ENCODE measurements at regions not wholly inside any gene's neighbourhood (a gene's known extent, or its start where the extent isn't known, plus 50 kb on each side); places are given as distances from the start of the nearest gene placed in this dataset.

- TF ChIP-seq, protein P1, sequence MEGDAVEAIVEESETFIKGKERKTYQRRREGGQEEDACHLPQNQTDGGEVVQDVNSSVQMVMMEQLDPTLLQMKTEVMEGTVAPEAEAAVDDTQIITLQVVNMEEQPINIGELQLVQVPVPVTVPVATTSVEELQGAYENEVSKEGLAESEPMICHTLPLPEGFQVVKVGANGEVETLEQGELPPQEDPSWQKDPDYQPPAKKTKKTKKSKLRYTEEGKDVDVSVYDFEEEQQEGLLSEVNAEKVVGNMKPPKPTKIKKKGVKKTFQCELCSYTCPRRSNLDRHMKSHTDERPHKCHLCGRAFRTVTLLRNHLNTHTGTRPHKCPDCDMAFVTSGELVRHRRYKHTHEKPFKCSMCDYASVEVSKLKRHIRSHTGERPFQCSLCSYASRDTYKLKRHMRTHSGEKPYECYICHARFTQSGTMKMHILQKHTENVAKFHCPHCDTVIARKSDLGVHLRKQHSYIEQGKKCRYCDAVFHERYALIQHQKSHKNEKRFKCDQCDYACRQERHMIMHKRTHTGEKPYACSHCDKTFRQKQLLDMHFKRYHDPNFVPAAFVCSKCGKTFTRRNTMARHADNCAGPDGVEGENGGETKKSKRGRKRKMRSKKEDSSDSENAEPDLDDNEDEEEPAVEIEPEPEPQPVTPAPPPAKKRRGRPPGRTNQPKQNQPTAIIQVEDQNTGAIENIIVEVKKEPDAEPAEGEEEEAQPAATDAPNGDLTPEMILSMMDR (IDR thresholded peaks at IDR 0.05): no peak
- no peak for TF ChIP-seq ZFX (IDR thresholded peaks at IDR 0.05; ENCODE audit: borderline replicate concordance)
- no peak overlapping the region for H3K27ac ChIP-seq
Observed at GRCh38 chr2:236959036-236959435, 126.7 kb upstream of the COPS8 start.

DNA sequence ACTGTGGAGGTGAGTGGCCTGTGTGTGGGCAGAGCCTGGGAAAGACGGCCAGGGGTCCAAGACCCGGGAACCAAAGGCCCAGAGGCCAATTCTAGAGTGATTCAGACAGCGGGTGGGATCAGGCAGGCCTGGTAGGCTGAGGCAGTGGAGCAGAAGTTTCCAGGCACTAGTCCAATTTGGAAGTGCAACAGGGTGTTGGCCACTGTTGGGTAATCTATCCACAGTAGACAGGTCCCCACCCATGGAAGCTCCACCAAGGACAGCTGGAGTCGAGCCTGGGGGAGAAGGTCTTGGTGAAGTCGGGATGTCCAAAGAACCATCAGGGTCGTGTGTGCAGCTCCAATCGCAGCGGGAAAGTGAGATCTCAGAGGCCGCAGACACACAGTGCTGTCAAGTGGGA is 125.8 kb upstream of the COPS8 start:
- TF ChIP-seq, protein P1 (IDR thresholded peaks at IDR 0.05): no peak
- no peak for TF ChIP-seq ZFX (IDR thresholded peaks at IDR 0.05; ENCODE audit: borderline replicate concordance)
- H3K27ac ChIP-seq: no peak overlapping the region

DNA sequence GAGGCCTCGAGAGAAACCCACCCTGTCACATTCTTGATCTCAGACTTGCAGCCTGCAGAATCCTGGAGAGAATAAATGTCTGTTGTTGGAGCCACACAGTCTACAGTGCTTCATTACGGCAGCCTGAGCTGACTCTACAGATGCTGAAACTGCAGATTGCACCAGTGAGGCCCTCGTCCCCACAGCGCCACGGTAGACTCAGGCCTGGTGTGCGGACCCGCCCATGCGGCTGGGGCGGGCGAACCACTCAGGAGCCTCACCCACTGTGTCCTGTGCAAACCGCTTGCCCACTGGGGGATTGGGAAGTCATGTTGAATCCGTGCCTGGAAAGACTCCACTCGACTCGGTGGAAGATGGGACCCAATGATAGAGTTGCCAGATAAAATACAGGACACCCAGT is 125.2 kb upstream of the COPS8 start:
- no peak for TF ChIP-seq ZFX (IDR thresholded peaks at IDR 0.05; ENCODE audit: borderline replicate concordance)
- TF ChIP-seq, protein P1 (IDR thresholded peaks at IDR 0.05): no peak
- no peak overlapping the region for H3K27ac ChIP-seq

DNA sequence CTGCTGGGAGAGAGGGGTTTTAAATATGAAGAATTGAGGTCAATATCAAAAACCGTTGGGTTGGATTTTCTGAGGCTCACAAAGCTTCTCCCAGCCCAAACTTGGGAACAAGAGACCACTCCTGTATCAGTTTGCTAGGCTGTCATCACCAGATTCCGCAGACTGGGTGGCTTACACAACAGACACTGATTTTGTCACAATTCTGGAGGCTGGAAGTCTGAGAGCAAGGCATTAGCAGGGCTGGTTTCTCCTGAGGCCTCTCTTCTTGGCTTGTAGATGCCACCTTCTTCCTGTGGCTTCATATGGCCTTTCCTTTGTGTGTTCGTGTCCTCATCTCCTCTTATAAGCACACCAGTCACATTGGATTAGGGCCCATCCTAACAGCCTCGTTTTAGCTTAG is 122.9 kb upstream of the COPS8 start:
- H3K27ac ChIP-seq: no peak overlapping the region

GRCh38 chr2:236963631-236964182 is 122.0 kb upstream of the COPS8 start:
- TF ChIP-seq, protein P1 (IDR thresholded peaks at IDR 0.05): no peak
- no peak for TF ChIP-seq ZFX (IDR thresholded peaks at IDR 0.05; ENCODE audit: borderline replicate concordance)
- H3K27ac ChIP-seq: no peak overlapping the region

More for the DNA sequence above, 122.9 kb upstream of the COPS8 start:
- TF ChIP-seq, protein P1 (IDR thresholded peaks at IDR 0.05): no peak
- TF ChIP-seq ZFX (IDR thresholded peaks at IDR 0.05; ENCODE audit: borderline replicate concordance): no peak

GRCh38 chr2:236964291-236964690 is 121.4 kb upstream of the COPS8 start:
- TF ChIP-seq, protein P1 (IDR thresholded peaks at IDR 0.05): no peak
- TF ChIP-seq ZFX (IDR thresholded peaks at IDR 0.05; ENCODE audit: borderline replicate concordance): no peak
- H3K27ac ChIP-seq: no peak overlapping the region

GRCh38 chr2:236965021-236965840 is 120.5 kb upstream of the COPS8 start:
- H3K27ac ChIP-seq: no peak overlapping the region
- TF ChIP-seq, protein P1 (IDR thresholded peaks at IDR 0.05): no peak
- no peak for TF ChIP-seq ZFX (IDR thresholded peaks at IDR 0.05; ENCODE audit: borderline replicate concordance)

All from 22Rv1 (cell line).